HepG2 (cell line): ENCODE measurements at regions not wholly inside any gene's neighbourhood (a gene's known extent, or its start where the extent isn't known, plus 50 kb on each side); places are given as distances from the start of the nearest gene placed in this dataset.

ENCODE experiments used
- ATAC-seq: fragments of 200-7000 bp; cut with Tn5 transposase; 3 replicates; pipeline ENCODE4 v1.9.1; 2020; ENCODE audit warnings: mild to moderate bottlenecking, moderate library complexity
- BruUV-seq: library from RNA; stranded (reverse); fragments of 400-500 nt; replicated peaks from 2 replicates; lab custom pipeline; 2021; lab: Mats Ljungman, UMichigan
- CTCF ChIA-PET: fragments of 300-600 bp; formaldehyde crosslinking; extraction: SDS; loops from one replicate; lab custom pipeline; 2021; ENCODE audit warnings: low total read pairs, inconsistent platforms, low intra/inter-chr PET ratio; lab: Yijun Ruan, JAX
- POLR2A ChIA-PET: fragments of 350-600 bp; sonication (Branson Sonifier 250); formaldehyde crosslinking; loops from one replicate; lab custom pipeline; 2020; ENCODE audit warnings: antibody characterized with exemption, inconsistent platforms; lab: Yijun Ruan, JAX
- DNase-seq: peaks from one replicate; pipeline ENCODE4 v3.0.0-alpha.2; 2015; ENCODE audit warnings: low spot score
- FAIRE-seq: peaks from 3 replicates; lab custom pipeline; 2011; peaks lifted over from hg19 to GRCh38; lab: Jason Lieb, UNC
- H2AFZ ChIP-seq: one replicate; pipeline ENCODE4 v1.6.1; 2011; ENCODE audit warnings: low read length, inconsistent platforms
- H3K27ac ChIP-seq: fragments of 300-600 bp; 3 replicates; pipeline ENCODE4 v1.8.0; 2011; ENCODE audit warnings: mixed run types, mild to moderate bottlenecking, mixed read lengths, low read length, inconsistent platforms; ENCODE audit not compliant: insufficient read depth; ENCODE audit errors: extremely low read length
- H3K27me3 ChIP-seq, 2 experiments: fragments of 200-600 bp in 1 of 2; 2 replicates in 1 of 2; 3 replicates in 1 of 2; pipeline versions ENCODE4 v1.6.0 to v1.8.0; 2011; ENCODE audit warnings: low read length in 2 of 2, mild to moderate bottlenecking in 2 of 2, moderate library complexity in 2 of 2, inconsistent platforms in 1 of 2; ENCODE audit not compliant: insufficient read depth in 2 of 2, control insufficient read depth in 1 of 2
- H3K36me3 ChIP-seq, 2 experiments: fragments of 200-600 bp in 1 of 2; replicated peaks in 1 of 2; 2 replicates in 1 of 2; 3 replicates in 1 of 2; pipeline versions ENCODE4 v1.5.1 to v1.8.0; 2011; ENCODE audit warnings: low read length in 2 of 2, inconsistent platforms in 1 of 2; ENCODE audit not compliant: insufficient read depth in 2 of 2, control insufficient read depth in 1 of 2
- H3K4me1 ChIP-seq: 2 replicates; pipeline ENCODE4 v1.5.1; 2012; ENCODE audit warnings: low read length, inconsistent platforms; ENCODE audit not compliant: insufficient read depth
- H3K4me2 ChIP-seq: 2 replicates; pipeline ENCODE4 v1.6.0; 2011; ENCODE audit warnings: low read depth, low read length, inconsistent platforms
- H3K4me3 ChIP-seq, 3 experiments: fragments of 200-600 bp in 1 of 3; sonication (generic), shearing (Covaris generic) in 1 of 3; replicated peaks in 1 of 3; 2 replicates each; pipeline ENCODE4 v1.5.1; 2011 to 2016; ENCODE audit warnings: low read length in 3 of 3, inconsistent platforms in 2 of 3, low read depth in 2 of 3, mild to moderate bottlenecking in 2 of 3, control low read depth in 1 of 3, mixed read lengths in 1 of 3; ENCODE audit not compliant: insufficient read depth in 1 of 3
- H3K79me2 ChIP-seq: one replicate; pipeline ENCODE4 v1.6.1; 2011; ENCODE audit warnings: low read length, inconsistent platforms; ENCODE audit not compliant: insufficient read depth
- H3K9ac ChIP-seq: 2 replicates; pipeline ENCODE4 v1.6.0; 2011; ENCODE audit warnings: mild to moderate bottlenecking, low read depth, low read length, inconsistent platforms; ENCODE audit not compliant: insufficient read depth
- H3K9me3 ChIP-seq: 2 replicates; pipeline ENCODE4 v1.5.1; 2012; ENCODE audit warnings: mild to moderate bottlenecking, low read length
- H4K20me1 ChIP-seq: 2 replicates; pipeline ENCODE4 v1.6.0; 2011; ENCODE audit warnings: inconsistent platforms, mild to moderate bottlenecking, low read length, moderate library complexity; ENCODE audit not compliant: insufficient read depth
- CAMTA2 ChIP-seq: sonication (generic); formaldehyde crosslinking; IDR thresholded peaks from 2 replicates; pipeline ENCODE4 v1.4.0; 2020; ENCODE audit warnings: mild to moderate bottlenecking, missing genetic modification reagents, borderline replicate concordance
- GLI4 ChIP-seq: sonication (generic); formaldehyde crosslinking; IDR thresholded peaks from 2 replicates; pipeline ENCODE4 v1.5.1; 2020; ENCODE audit warnings: missing genetic modification reagents, mild to moderate bottlenecking, moderate library complexity, borderline replicate concordance
- HOXD1 ChIP-seq: sonication (generic); formaldehyde crosslinking; IDR thresholded peaks from 2 replicates; pipeline ENCODE4 v1.5.0; 2020; ENCODE audit warnings: missing genetic modification reagents
- SRSF4 ChIP-seq: fragments of 200-400 bp; formaldehyde crosslinking; IDR thresholded peaks from one replicate; pipeline ENCODE4 v1.6.1; 2018; ENCODE audit warnings: mild to moderate bottlenecking, low read depth, low read length, moderate library complexity; ENCODE audit not compliant: poor library complexity, severe bottlenecking
- TBL1XR1 ChIP-seq: fragments of 150-350 bp; IDR thresholded peaks from 2 replicates; pipeline ENCODE4 v1.6.1; 2014; ENCODE audit warnings: borderline replicate concordance, low read length; ENCODE audit not compliant: partially characterized antibody
- TFDP1 ChIP-seq: IDR thresholded peaks from 2 replicates; pipeline ENCODE4 v1.6.1; 2016; ENCODE audit warnings: missing compliant biosample characterization, missing genetic modification reagents, borderline replicate concordance
- ZFP62 ChIP-seq: sonication (generic); formaldehyde crosslinking; IDR thresholded peaks from 2 replicates; pipeline ENCODE4 v1.4.0; 2020; ENCODE audit warnings: missing genetic modification reagents
- ZKSCAN8 ChIP-seq: IDR thresholded peaks from 2 replicates; pipeline ENCODE4 v1.6.1; 2016; ENCODE audit warnings: borderline replicate concordance, missing genetic modification reagents, missing compliant biosample characterization
- ZNF10 ChIP-seq: sonication (generic); formaldehyde crosslinking; IDR thresholded peaks from 2 replicates; pipeline ENCODE4 v1.4.0; 2020; ENCODE audit warnings: mild to moderate bottlenecking, low read depth, missing genetic modification reagents, borderline replicate concordance
- ZNF251 ChIP-seq: sonication (generic); formaldehyde crosslinking; IDR thresholded peaks from 2 replicates; pipeline ENCODE4 v1.9.0; 2021; ENCODE audit warnings: mild to moderate bottlenecking, missing genetic modification reagents
- ZNF281 ChIP-seq: sonication (generic); formaldehyde crosslinking; IDR thresholded peaks from 2 replicates; pipeline ENCODE4 v1.4.0; 2020; ENCODE audit warnings: missing genetic modification reagents, borderline replicate concordance
- ZNF446 ChIP-seq: sonication (generic); formaldehyde crosslinking; IDR thresholded peaks from 2 replicates; pipeline ENCODE4 v1.5.0; 2020; ENCODE audit warnings: mild to moderate bottlenecking, missing genetic modification reagents
- ZNF501 ChIP-seq: sonication (generic); formaldehyde crosslinking; IDR thresholded peaks from 2 replicates; pipeline ENCODE4 v1.5.1; 2020; ENCODE audit warnings: mild to moderate bottlenecking, moderate library complexity, missing genetic modification reagents
- ZNF503 ChIP-seq: sonication (generic); formaldehyde crosslinking; IDR thresholded peaks from 2 replicates; pipeline ENCODE4 v1.4.0; 2020; ENCODE audit warnings: missing genetic modification reagents
- ZNF512 ChIP-seq: sonication (generic); formaldehyde crosslinking; IDR thresholded peaks from 2 replicates; pipeline ENCODE4 v1.4.0; 2020; ENCODE audit warnings: mild to moderate bottlenecking, missing genetic modification reagents
- ZNF598 ChIP-seq: sonication (generic); formaldehyde crosslinking; IDR thresholded peaks from 2 replicates; pipeline ENCODE4 v1.5.1; 2020; ENCODE audit warnings: mild to moderate bottlenecking, missing genetic modification reagents, borderline replicate concordance
- ZNF773 ChIP-seq: sonication (generic); formaldehyde crosslinking; IDR thresholded peaks from 2 replicates; pipeline ENCODE4 v1.4.0; 2020; ENCODE audit warnings: missing genetic modification reagents, borderline replicate concordance
- WGBS: methylation state at CpG from one replicate; pipeline ENCODE4 v1.1.6; 2017; ENCODE audit warnings: low lambda C conversion rate; 5-methylcytosine and 5-hydroxymethylcytosine counted together
- in situ Hi-C: cut with HindIII; loops from 2 replicates; pipeline ENCODE4 v1.10.0; 2017; ENCODE audit warnings: low pct_unique_long_range_greater_than_20kb; ENCODE audit not compliant: extremely low pct_ligation_motif_present
- intact Hi-C: fragments of 100-400 bp; cut with micrococcal nuclease; formaldehyde crosslinking; loops from one replicate; pipeline ENCODE4 v1.10.0; 2022; ENCODE audit not compliant: unreplicated experiment

- H3K9me3 ChIP-seq = no peaks in the 10 kb centered on the region
- H3K4me2 ChIP-seq = no peak overlapping the region
- no peaks in the 10 kb centered on the region for H3K27me3 ChIP-seq
- H3K4me1 ChIP-seq = no peaks in the 10 kb centered on the region
- H3K79me2 ChIP-seq = no peaks in the 10 kb centered on the region
- intact Hi-C loops = no loop called here
- TF ChIP-seq ZNF501 (CRISPR knock-in tag) (no peak), ZFP62 (no peak), ZNF10 (CRISPR knock-in tag) (no peak), TFDP1 (CRISPR knock-in tag) (no peak), ZNF251 (CRISPR knock-in tag) (no peak), CAMTA2 (CRISPR knock-in tag) (no peak), ZNF446 (CRISPR knock-in tag) (no peak), ZNF281 (CRISPR knock-in tag) (no peak), GLI4 (CRISPR knock-in tag) (no peak), HOXD1 (no peak), ZNF503 (CRISPR knock-in tag) (no peak), ZKSCAN8 (no peak), ZNF512 (CRISPR knock-in tag) (no peak), ZNF598 (CRISPR knock-in tag) (no peak), TBL1XR1 (no peak), ZNF773 (no peak), SRSF4 (no peak)
- H3K27ac ChIP-seq = no peak overlapping the region
- no peak overlapping the region for H3K9ac ChIP-seq
- H3K36me3 ChIP-seq = no peaks in the 10 kb centered on the region
- DNase-seq (no peak), FAIRE-seq (no peak), ATAC-seq (no peak)
- no TSS peak for BruUV-seq
- no peaks in the 10 kb centered on the region for H4K20me1 ChIP-seq
- in situ Hi-C loops = no loop called here
- POLR2A ChIA-PET = no interaction called here
- CTCF ChIA-PET = no interaction called here
- no peak overlapping the region for H3K4me3 ChIP-seq
- H2AFZ ChIP-seq = no peak overlapping the region
- WGBS = 67% methylated on average over 2 of the region's 2 CpGs
These were observed 451.3 kb upstream of the LMCD1 start for GRCh38 chr3:8050283-8050682.
